ENCODE measurements at regions not wholly inside any gene's neighbourhood (a gene's known extent, or its start where the extent isn't known, plus 50 kb on each side); places are given as distances from the start of the nearest gene placed in this dataset.

GRCh38 chr5:63629951-63630630 is 332.2 kb downstream of the HTR1A start:
- TF ChIP-seq CTCF (IDR thresholded peaks at IDR 0.05; ENCODE audit: low read length), result no peak
- TF ChIP-seq EZH2 (IDR thresholded peaks at IDR 0.05; ENCODE audit: borderline replicate concordance, low read length), result no peak

Measured in OCI-LY1 (cell line).